HUES48 (cell line): ENCODE measurements at regions not wholly inside any gene's neighbourhood (a gene's known extent, or its start where the extent isn't known, plus 50 kb on each side); places are given as distances from the start of the nearest gene placed in this dataset.

Source experiments
- H3K27ac ChIP-seq: one replicate; pipeline ENCODE4 v1.7.0; 2013; ENCODE audit warnings: low read depth, low read length, inconsistent platforms
- H3K27me3 ChIP-seq: 2 replicates; pipeline ENCODE4 v1.6.1; 2013; ENCODE audit warnings: mild to moderate bottlenecking, low read length; ENCODE audit not compliant: control insufficient read depth, insufficient read depth
- H3K36me3 ChIP-seq: 2 replicates; pipeline ENCODE4 v1.6.1; 2013; ENCODE audit warnings: low read length; ENCODE audit not compliant: control insufficient read depth, insufficient read depth
- H3K4me1 ChIP-seq: 2 replicates; pipeline ENCODE4 v1.6.1; 2013; ENCODE audit warnings: mild to moderate bottlenecking, low read length; ENCODE audit not compliant: control insufficient read depth, insufficient read depth
- H3K4me3 ChIP-seq: 2 replicates; pipeline ENCODE4 v1.5.1; 2013; ENCODE audit warnings: mild to moderate bottlenecking, low read depth, low read length
- H3K9ac ChIP-seq: 2 replicates; pipeline ENCODE4 v1.6.1; 2013; ENCODE audit warnings: mild to moderate bottlenecking, low read depth, low read length, moderate library complexity
- H3K9me3 ChIP-seq: 2 replicates; pipeline ENCODE4 v1.6.1; 2013; ENCODE audit warnings: low read length; ENCODE audit not compliant: control insufficient read depth, insufficient read depth

DNA sequence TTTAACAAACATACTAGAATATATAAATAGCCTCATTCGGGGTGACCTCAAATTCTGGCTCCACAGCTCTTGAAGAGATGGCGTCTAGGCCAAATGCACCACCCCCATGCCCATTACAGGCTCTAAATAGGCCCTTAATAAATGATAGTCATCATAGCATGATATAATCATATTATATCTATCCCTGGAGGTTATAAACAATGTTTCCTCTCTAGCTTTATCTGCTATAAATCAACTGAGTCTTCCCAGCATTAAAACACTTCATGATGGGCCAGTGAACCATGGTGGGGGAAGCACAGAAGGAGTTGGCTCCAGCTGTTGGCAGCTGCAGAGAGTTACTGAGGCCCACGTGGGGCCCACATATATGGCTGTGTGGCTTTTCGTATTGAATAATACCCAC lies 214.9 kb upstream of the MPHOSPH6 start:
- Histone ChIP-seq H3K36me3 (no peaks in the 10 kb centered on the region), H3K4me3 (no peak overlapping the region), H3K27ac (no peak overlapping the region), H3K9ac (no peak overlapping the region), H3K4me1 (no peaks in the 10 kb centered on the region), H3K27me3 (no peaks in the 10 kb centered on the region), H3K9me3 (no peaks in the 10 kb centered on the region)

DNA sequence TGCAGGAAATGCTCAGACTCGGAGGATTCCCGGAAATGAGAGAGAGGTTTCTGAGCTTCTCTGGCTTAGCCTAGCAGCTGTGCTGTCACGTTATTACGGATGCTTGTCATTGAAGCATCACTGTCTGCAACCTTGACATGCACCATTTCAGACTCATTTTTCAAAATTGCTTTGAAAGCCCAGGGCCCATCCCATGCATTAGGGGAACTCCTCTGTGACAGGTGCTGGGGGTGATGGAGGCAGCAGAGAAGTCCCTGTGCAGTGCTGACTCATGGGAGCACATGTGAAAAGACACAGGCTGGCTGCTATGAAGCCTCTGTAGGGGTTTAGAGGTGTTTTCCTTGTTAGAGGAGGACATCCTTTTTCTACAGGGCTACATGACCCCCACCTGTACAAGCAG lies 214.0 kb upstream of the MPHOSPH6 start:
- Histone ChIP-seq H3K27ac (no peak overlapping the region), H3K4me1 (no peaks in the 10 kb centered on the region)

DNA sequence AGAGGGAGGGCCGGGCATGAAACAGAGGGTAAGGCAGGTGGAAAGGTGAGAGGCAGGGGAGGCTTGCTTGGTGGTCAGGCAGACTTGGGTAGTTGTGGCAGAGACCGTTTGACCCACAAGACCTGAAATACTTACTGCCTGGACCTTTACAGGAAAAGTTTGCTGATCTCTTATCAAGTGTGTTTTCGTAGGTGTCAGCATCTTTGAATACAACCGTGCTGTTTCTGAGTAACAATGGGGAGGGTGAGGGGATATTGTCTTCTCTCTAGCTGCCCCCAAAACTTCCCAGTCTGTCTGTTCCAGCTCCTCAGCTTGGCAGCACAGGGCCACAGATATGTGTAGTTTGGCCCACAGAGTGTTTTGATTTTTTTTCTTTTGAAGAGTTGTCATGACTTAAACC lies 212.5 kb upstream of the MPHOSPH6 start:
- Histone ChIP-seq H3K4me1 (no peaks in the 10 kb centered on the region), H3K27ac (no peak overlapping the region), H3K9ac (no peak overlapping the region), H3K4me3 (no peak overlapping the region), H3K36me3 (no peaks in the 10 kb centered on the region), H3K9me3 (no peaks in the 10 kb centered on the region), H3K27me3 (no peaks in the 10 kb centered on the region)

More for the DNA sequence above, 214.0 kb upstream of the MPHOSPH6 start:
- no peaks in the 10 kb centered on the region for H3K27me3 ChIP-seq
- no peak overlapping the region for H3K4me3 ChIP-seq
- no peaks in the 10 kb centered on the region for H3K36me3 ChIP-seq
- H3K9ac ChIP-seq, result no peak overlapping the region
- no peaks in the 10 kb centered on the region for H3K9me3 ChIP-seq

DNA sequence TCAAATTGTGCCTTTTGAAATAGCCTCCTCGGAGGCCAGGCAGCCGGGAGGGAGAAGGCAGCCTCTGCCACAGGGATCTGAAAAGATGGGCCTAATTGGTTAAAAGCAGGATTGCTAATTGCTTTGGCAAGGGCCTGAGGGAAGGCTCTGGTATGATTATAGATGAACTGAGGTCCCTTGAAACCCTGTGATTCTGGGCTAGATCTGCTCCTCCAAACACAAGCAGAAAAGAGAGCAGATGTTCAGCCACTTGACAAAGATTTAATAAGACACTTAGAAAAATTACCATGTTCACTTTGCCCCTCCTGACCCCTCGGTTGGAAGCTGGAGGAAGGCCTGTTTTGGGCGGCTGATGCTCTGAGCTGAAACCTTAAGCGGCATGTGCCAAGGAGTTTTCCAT lies 209.5 kb upstream of the MPHOSPH6 start:
- H3K4me3 ChIP-seq, result no peak overlapping the region

DNA sequence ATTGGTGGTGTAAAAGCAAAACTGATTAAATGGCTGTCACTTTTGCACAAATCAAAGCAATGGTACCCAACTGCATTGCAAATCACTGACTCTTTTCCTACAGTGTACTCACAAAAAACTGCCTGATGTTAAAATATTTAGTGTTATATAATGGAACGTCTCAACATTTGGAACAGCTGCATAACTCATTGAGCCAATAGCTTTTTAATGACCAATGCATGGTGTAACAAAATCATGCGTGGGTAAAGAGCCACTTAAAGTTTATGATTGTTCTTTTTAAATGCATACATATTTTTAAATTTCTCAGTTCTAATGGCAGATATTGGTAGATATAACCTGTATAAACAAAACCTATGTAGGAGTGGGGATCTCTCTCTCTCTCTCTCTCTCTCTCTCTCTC lies 204.0 kb upstream of the MPHOSPH6 start:
- Histone ChIP-seq H3K4me3 (no peak overlapping the region), H3K9ac (no peak overlapping the region), H3K36me3 (no peaks in the 10 kb centered on the region), H3K27me3 (no peaks in the 10 kb centered on the region), H3K9me3 (no peaks in the 10 kb centered on the region), H3K4me1 (no peaks in the 10 kb centered on the region), H3K27ac (no peak overlapping the region)

More for the DNA sequence above, 209.5 kb upstream of the MPHOSPH6 start:
- Histone ChIP-seq H3K9me3 (no peaks in the 10 kb centered on the region), H3K4me1 (no peaks in the 10 kb centered on the region), H3K9ac (no peak overlapping the region), H3K27me3 (no peaks in the 10 kb centered on the region), H3K36me3 (no peaks in the 10 kb centered on the region), H3K27ac (no peak overlapping the region)

DNA sequence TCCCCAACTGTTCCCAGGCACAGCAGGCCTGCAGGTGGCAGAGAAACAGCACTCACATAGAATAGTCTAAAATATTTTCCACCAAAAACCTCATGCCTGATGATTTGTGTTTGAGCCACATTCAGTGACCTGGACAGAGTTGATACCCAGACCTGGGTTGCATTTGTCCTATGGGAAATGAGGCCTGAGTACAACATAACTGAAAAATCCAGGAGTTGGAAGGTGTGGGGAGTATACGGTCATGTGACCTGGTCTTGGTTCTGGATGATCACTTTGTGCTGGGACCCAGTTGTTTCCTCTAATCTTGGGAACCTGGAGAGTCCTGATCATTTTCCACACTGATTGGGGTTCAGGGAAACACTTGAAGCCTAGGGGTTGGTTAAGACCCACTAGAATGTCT lies 200.3 kb upstream of the MPHOSPH6 start:
- no peak overlapping the region for H3K4me3 ChIP-seq
- H3K9me3 ChIP-seq, result no peaks in the 10 kb centered on the region
- no peaks in the 10 kb centered on the region for H3K36me3 ChIP-seq
- H3K9ac ChIP-seq, result no peak overlapping the region
- no peaks in the 10 kb centered on the region for H3K27me3 ChIP-seq
- H3K4me1 ChIP-seq, result no peaks in the 10 kb centered on the region
- H3K27ac ChIP-seq, result no peak overlapping the region

DNA sequence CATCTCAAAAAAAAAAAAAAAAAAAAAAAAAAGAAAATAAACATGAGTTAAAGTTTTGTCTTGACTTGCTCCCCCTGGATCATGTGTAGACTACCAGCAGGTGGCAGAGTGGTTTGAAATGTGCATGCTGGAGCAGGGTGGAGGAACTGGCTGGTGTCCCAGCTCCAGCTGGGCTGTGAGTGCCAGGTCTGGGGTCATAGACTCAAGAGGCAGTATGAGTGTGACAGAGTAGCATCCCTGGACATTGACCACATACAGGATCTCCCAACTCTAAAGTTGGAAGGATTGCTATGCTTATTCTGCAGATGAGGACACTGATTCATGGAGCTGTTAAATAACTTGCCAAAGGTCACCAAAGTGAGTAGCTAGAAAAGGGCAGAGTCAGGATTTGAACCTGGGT lies 198.0 kb upstream of the MPHOSPH6 start:
- H3K9ac ChIP-seq, result no peak overlapping the region
- no peaks in the 10 kb centered on the region for H3K4me1 ChIP-seq
- no peaks in the 10 kb centered on the region for H3K9me3 ChIP-seq
- H3K4me3 ChIP-seq, result no peak overlapping the region
- no peak overlapping the region for H3K27ac ChIP-seq
- H3K36me3 ChIP-seq, result no peaks in the 10 kb centered on the region
- H3K27me3 ChIP-seq, result no peaks in the 10 kb centered on the region

DNA sequence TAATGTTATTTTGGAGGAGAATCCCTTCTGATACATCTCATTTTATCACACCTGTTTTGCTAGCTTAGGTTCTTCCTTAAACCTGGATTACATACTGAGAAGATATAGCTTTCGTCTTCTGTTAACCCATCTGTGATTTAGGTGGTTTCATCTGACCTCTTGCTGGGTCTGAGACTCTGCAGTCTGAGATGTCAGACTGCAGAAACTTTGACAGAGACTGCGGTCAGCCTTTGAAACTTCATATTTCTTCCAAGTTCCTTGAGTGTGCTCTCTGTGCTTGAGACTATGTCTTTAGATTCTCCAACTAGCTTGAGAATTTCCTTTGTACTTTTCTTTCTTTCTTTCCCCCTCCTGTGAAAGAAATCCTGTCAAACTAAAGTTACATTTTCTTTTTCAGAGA lies 196.4 kb upstream of the MPHOSPH6 start:
- Histone ChIP-seq H3K36me3 (no peaks in the 10 kb centered on the region), H3K27me3 (no peaks in the 10 kb centered on the region), H3K9ac (no peak overlapping the region), H3K4me3 (no peak overlapping the region), H3K4me1 (no peaks in the 10 kb centered on the region), H3K9me3 (no peaks in the 10 kb centered on the region), H3K27ac (no peak overlapping the region)

DNA sequence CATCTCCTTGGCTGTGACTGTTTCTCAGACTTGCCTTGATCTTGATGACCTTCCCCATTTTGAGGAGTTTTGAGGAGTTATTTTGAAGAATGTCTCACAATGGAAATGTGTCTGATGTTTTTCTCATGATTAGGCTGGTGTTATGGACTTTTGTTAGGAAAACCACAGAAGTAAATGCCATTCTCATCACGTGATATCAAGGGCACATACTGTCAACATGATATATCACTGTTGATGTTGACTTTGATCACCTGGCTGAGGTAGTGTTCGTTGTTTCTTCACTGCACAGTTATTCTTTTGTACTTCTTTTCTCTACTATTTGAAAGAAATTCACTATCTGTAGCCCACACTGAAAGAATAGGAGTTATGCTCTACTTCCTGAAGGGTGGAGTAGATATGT lies 194.7 kb upstream of the MPHOSPH6 start:
- H3K27me3 ChIP-seq, result no peaks in the 10 kb centered on the region
- H3K4me1 ChIP-seq, result no peaks in the 10 kb centered on the region
- H3K27ac ChIP-seq, result no peak overlapping the region
- H3K9me3 ChIP-seq, result no peaks in the 10 kb centered on the region
- H3K9ac ChIP-seq, result no peak overlapping the region
- H3K36me3 ChIP-seq, result no peaks in the 10 kb centered on the region
- no peak overlapping the region for H3K4me3 ChIP-seq

DNA sequence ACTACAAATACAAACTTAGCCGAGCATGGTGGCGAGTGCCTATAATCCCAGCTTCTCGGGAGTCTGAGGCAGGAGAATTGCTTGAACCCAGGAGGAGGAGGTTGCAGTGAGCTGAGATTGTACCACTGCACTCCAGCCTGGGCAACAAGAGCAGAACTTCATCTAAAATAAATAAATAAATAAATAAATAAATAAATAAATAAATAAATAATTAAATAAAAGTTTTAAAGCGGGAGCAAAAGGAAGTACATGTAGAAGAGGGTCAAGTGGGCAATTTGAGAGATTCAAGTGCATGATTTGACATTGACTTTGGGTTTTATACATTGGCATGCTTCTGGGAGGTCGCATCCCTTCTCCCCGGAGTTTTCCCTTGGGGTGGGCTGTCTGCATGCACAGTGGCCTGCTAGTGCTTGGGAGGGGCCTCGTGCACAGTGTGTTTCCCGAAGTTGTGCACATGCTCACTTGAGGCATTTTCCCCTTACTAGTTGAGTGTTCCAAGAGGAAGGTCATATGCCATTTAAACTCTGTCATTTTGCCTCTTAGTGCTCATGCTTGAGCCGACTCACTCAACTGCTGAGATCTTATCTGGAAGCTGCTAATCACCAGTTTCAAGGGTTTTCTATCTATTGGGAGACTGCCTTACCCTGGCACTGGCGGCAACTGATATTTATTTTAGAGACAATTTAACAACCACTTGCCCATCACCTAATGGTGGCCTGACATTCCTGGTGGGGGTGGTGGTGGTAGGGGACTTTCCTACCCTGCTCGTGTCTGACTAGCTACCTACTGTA lies 193.2 kb upstream of the MPHOSPH6 start:
- Histone ChIP-seq H3K9ac (no peak overlapping the region), H3K27me3 (no peaks in the 10 kb centered on the region), H3K27ac (no peak overlapping the region), H3K36me3 (no peaks in the 10 kb centered on the region), H3K4me1 (no peaks in the 10 kb centered on the region), H3K9me3 (no peaks in the 10 kb centered on the region), H3K4me3 (no peak overlapping the region)

DNA sequence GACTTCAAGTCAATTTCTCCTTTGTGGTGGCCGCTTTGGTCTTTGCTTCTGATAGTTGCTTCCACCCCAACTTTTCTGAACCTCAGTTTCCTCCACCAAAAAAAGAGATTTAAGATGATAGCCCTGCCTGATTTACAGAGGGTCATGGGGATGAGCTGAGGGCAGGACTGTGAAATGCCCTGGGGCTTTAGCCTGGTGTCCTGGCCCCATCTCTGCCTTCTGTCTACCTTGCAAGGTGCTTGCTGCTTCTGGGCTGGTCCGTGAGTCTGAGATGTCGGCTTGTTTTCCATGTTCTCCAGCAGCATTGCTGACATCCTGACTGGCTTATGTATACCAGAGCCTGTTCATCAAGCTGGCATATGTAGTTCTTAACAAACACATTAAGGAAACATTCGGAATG lies 191.9 kb upstream of the MPHOSPH6 start:
- no peak overlapping the region for H3K9ac ChIP-seq
- no peaks in the 10 kb centered on the region for H3K36me3 ChIP-seq
- H3K4me3 ChIP-seq, result no peak overlapping the region
- no peaks in the 10 kb centered on the region for H3K4me1 ChIP-seq
- no peaks in the 10 kb centered on the region for H3K27me3 ChIP-seq
- H3K27ac ChIP-seq, result no peak overlapping the region
- no peaks in the 10 kb centered on the region for H3K9me3 ChIP-seq
